DOHH2 (cell line): ENCODE measurements at regions not wholly inside any gene's neighbourhood (a gene's known extent, or its start where the extent isn't known, plus 50 kb on each side); places are given as distances from the start of the nearest gene placed in this dataset.
"Not testable (repeated sequence)": the region's sequence is repeated elsewhere in the genome, so short reads cannot be mapped to it uniquely, and the experiment has no call there.

Experiments
- H3F3A ChIP-seq: fragments of 200-600 bp; sonication (generic), shearing (Covaris generic); 2 replicates; pipeline ENCODE4 v1.6.0; 2016; ENCODE audit warnings: antibody characterized with exemption, mild to moderate bottlenecking; ENCODE audit not compliant: control insufficient read depth, insufficient read depth
- H3K27ac ChIP-seq: fragments of 200-600 bp; sonication (generic); 2 replicates; pipeline ENCODE4 v1.5.1; 2014; ENCODE audit warnings: low read depth, mild to moderate bottlenecking, low read length, moderate library complexity
- H3K27me3 ChIP-seq: fragments of 200-600 bp; sonication (generic); 2 replicates; pipeline ENCODE4 v1.6.1; 2014; ENCODE audit warnings: mild to moderate bottlenecking, low read length, mixed read lengths; ENCODE audit not compliant: control insufficient read depth
- H3K36me3 ChIP-seq: fragments of 200-600 bp; sonication (generic); 2 replicates; pipeline ENCODE4 v1.6.1; 2014; ENCODE audit warnings: mild to moderate bottlenecking, low read length, moderate library complexity, mixed read lengths; ENCODE audit not compliant: control insufficient read depth
- H3K4me1 ChIP-seq: fragments of 200-600 bp; sonication (generic); 2 replicates; pipeline ENCODE4 v1.6.1; 2014; ENCODE audit warnings: mild to moderate bottlenecking, low read length, mixed read lengths; ENCODE audit not compliant: control insufficient read depth
- H3K4me2 ChIP-seq: fragments of 200-600 bp; sonication (generic); 2 replicates; pipeline ENCODE4 v1.6.0; 2014; ENCODE audit warnings: mild to moderate bottlenecking, low read length, moderate library complexity
- H3K4me3 ChIP-seq: fragments of 200-600 bp; sonication (generic); 2 replicates; pipeline ENCODE4 v1.5.1; 2014; ENCODE audit warnings: mild to moderate bottlenecking, low read length, mixed read lengths
- H3K79me2 ChIP-seq: fragments of 200-600 bp; sonication (generic); 2 replicates; pipeline ENCODE4 v1.6.1; 2014; ENCODE audit warnings: mild to moderate bottlenecking, low read length, mixed read lengths; ENCODE audit not compliant: control insufficient read depth
- H3K9me2 ChIP-seq: fragments of 200-600 bp; sonication (generic); replicated peaks from 2 replicates; pipeline ENCODE4 v1.6.1; 2014; ENCODE audit warnings: mild to moderate bottlenecking, low read length, mixed read lengths; ENCODE audit not compliant: control insufficient read depth
- H3K9me3 ChIP-seq: fragments of 200-600 bp; sonication (generic); 2 replicates; pipeline ENCODE4 v1.6.1; 2014; ENCODE audit warnings: antibody characterized with exemption, low read length, mixed read lengths; ENCODE audit not compliant: control insufficient read depth, insufficient read depth
- H4K20me1 ChIP-seq: fragments of 200-600 bp; sonication (generic); 2 replicates; pipeline ENCODE4 v1.6.0; 2014; ENCODE audit warnings: low read depth, mild to moderate bottlenecking, antibody characterized with exemption, low read length, moderate library complexity; ENCODE audit not compliant: control insufficient read depth, insufficient read depth
- CTCF ChIP-seq: fragments of 200-600 bp; sonication (generic); IDR thresholded peaks from one replicate; pipeline ENCODE4 v1.5.1; 2014; ENCODE audit warnings: antibody characterized with exemption, mild to moderate bottlenecking, low read depth, low read length; ENCODE audit not compliant: poor library complexity, severe bottlenecking
- EZH2phosphoT487 ChIP-seq: fragments of 200-600 bp; sonication (generic); IDR thresholded peaks from 2 replicates; pipeline ENCODE4 v1.6.1; 2017; ENCODE audit warnings: borderline replicate concordance, mild to moderate bottlenecking, antibody characterized with exemption, low read length, moderate library complexity, mixed read lengths

DNA sequence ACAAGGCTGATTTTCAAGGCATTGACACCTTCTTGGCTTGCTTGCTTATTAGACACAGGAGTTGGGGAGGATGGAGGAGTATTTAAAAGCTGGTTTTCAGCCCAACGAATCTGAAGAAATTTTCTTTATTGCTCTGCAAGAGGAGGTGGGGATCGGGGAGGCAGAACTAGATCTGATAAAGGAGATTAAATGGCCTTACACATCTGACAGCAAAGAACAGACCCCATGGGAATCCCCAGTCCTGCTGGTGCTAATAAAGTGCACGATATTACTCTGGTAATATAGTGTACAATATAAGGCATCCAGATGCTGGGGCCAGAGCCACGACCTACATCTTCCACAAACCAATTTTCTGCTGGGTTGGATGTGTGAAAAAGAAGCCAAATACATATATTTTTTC, 323.0 kb downstream of the OMA1 start:
- no peaks in the 10 kb centered on the region for H4K20me1 ChIP-seq
- no peaks in the 10 kb centered on the region for H3K27me3 ChIP-seq
- no peak overlapping the region for H3K4me3 ChIP-seq
- H3K4me2 ChIP-seq, result no peak overlapping the region
- TF ChIP-seq CTCF, result no peak
- TF ChIP-seq EZH2phosphoT487, result no peak
- no peaks in the 10 kb centered on the region for H3K9me3 ChIP-seq
- H3F3A ChIP-seq, result no peaks in the 10 kb centered on the region
- H3K36me3 ChIP-seq, result no peaks in the 10 kb centered on the region
- H3K79me2 ChIP-seq, result no peaks in the 10 kb centered on the region
- H3K9me2 ChIP-seq, result no peaks in the 10 kb centered on the region
- no peak overlapping the region for H3K27ac ChIP-seq
- H3K4me1 ChIP-seq, result no peaks in the 10 kb centered on the region

DNA sequence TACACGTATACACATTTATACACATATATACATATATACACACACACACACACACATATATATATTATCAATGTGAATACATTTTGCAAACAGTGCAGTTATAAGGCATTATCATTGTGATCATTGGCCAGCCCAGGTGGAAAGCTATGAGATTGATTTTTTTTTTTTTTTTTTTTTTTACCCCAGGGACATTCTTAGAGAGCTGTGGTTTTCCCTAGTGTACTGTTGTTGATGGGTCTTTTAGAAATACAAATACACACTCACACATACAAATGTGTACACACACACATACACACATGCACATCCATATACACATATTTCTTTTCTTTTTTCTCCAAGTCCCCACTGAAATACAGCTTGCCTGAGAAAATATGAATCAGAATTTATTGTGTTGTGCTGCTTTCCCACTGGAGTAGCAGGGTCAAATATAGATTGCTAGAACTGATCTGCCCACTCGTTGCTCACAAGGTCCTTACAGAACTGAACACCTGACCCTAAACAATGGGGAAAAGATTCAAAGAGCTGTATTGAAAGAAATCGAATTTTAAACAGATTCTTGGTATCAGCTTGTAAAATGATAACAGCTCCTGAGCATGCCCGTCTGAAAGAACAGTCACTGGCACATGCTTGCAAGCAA, 325.6 kb downstream of the OMA1 start:
- H3K27me3 ChIP-seq, result no peaks in the 10 kb centered on the region
- H3F3A ChIP-seq, result no peaks in the 10 kb centered on the region
- no peaks in the 10 kb centered on the region for H3K4me1 ChIP-seq
- no peaks in the 10 kb centered on the region for H3K9me2 ChIP-seq
- TF ChIP-seq CTCF, result no peak
- no peak for TF ChIP-seq EZH2phosphoT487
- H3K27ac ChIP-seq, result no peak overlapping the region
- no peaks in the 10 kb centered on the region for H3K9me3 ChIP-seq
- no peak overlapping the region for H3K4me3 ChIP-seq
- H3K79me2 ChIP-seq, result no peaks in the 10 kb centered on the region
- H4K20me1 ChIP-seq, result no peaks in the 10 kb centered on the region
- H3K36me3 ChIP-seq, result no peaks in the 10 kb centered on the region
- no peak overlapping the region for H3K4me2 ChIP-seq

DNA sequence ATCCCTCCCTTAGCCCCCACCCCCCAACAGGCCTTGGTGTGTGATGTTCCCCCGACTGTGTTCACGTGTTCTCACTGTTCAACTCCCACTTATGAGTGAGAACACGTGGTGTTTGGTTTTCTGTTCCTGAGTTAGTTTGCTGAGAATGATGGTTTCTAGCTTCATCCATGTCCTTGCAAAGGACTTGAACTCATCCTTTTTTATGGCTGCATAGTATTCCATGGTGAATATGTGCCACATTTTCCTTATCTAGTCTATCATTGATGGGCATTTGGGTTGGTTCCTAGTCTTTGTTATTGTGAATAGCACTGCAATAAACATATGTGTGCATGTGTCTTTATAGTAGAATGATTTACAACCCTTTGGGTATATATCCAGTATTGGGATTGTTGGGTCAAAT, 330.4 kb downstream of the OMA1 start:
- not testable (repeated sequence) for H3F3A ChIP-seq, H3K36me3 ChIP-seq, H3K4me1 ChIP-seq, H3K27ac ChIP-seq, H3K9me2 ChIP-seq, H3K79me2 ChIP-seq, H3K9me3 ChIP-seq, H3K27me3 ChIP-seq, H4K20me1 ChIP-seq, H3K4me2 ChIP-seq, H3K4me3 ChIP-seq

DNA sequence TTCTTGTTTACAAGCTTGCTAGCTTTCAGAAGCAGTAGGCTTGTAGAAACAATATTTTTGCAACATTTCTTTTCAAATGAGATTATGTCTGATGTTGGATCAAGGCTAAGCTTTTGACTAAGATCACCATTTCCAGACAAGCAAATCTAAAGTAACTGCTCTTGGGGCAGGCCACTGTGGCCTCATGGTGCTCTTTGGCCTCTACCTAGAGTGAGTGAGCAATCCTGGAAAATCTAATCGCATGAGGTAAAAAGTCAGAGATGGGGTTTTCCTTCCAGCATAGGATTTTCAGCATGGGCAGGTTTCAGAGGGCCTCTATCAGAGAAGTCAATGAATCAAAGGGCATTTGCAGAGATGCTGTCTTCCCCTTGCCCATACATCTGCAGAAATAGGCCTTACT, 331.9 kb downstream of the OMA1 start:
- no peak overlapping the region for H3K4me2 ChIP-seq
- no peak overlapping the region for H3K27ac ChIP-seq
- H3K27me3 ChIP-seq, result no peaks in the 10 kb centered on the region
- H3K9me3 ChIP-seq, result no peaks in the 10 kb centered on the region
- no peaks in the 10 kb centered on the region for H3K9me2 ChIP-seq
- no peaks in the 10 kb centered on the region for H3F3A ChIP-seq
- no peaks in the 10 kb centered on the region for H3K4me1 ChIP-seq
- no peak overlapping the region for H3K4me3 ChIP-seq
- H3K36me3 ChIP-seq, result no peaks in the 10 kb centered on the region
- H3K79me2 ChIP-seq, result no peaks in the 10 kb centered on the region
- H4K20me1 ChIP-seq, result no peaks in the 10 kb centered on the region
- TF ChIP-seq EZH2phosphoT487 (no peak), CTCF (no peak)
